Stimulated activated effector memory CD8-positive, alpha-beta T cell treated with anti-CD3 and anti-CD28 coated beads, Interleukin-12 subunit alpha, Interleukin-12 subunit beta, amount 100 ng/mL, for 72 hours (primary cell): ENCODE measurements at regions not wholly inside any gene's neighbourhood (a gene's known extent, or its start where the extent isn't known, plus 50 kb on each side); places are given as distances from the start of the nearest gene placed in this dataset.

Experiments used
- ATAC-seq: fragments of 150-1000 bp; cut with Tn5 transposase; 2 replicates; pipeline ENCODE4 v1.10.0; 2021
- DNase-seq, 2 donors: peaks; one replicate each; pipeline ENCODE4 v3.0.0; 2021 to 2022; ENCODE audit warnings: low spot score in 2 of 2
- H3K27ac Mint-ChIP-seq: one replicate; pipeline ENCODE4 v1.8.0; 2022; ENCODE audit warnings: mild to moderate bottlenecking, mixed read lengths
- H3K36me3 Mint-ChIP-seq: one replicate; pipeline ENCODE4 v1.8.0; 2022; ENCODE audit warnings: mild to moderate bottlenecking, mixed read lengths
- H3K4me1 Mint-ChIP-seq: one replicate; pipeline ENCODE4 v1.8.0; 2022; ENCODE audit warnings: mixed read lengths
- H3K4me3 Mint-ChIP-seq: one replicate; pipeline ENCODE4 v1.8.0; 2022; ENCODE audit warnings: mild to moderate bottlenecking, mixed read lengths
- H3K9me3 Mint-ChIP-seq: one replicate; pipeline ENCODE4 v1.8.0; 2022; ENCODE audit warnings: mixed read lengths

GRCh38 chr14:51562816-51563215 lies 88.9 kb upstream of the FRMD6 start:
- Mint-ChIP-seq H3K9me3 (no peaks in the 10 kb centered on the region), H3K4me3 (no peak overlapping the region), H3K36me3 (no peaks in the 10 kb centered on the region), H3K27ac (no peak overlapping the region), H3K4me1 (peaks cover 5% of the 10 kb centered on the region)
- no peak for ATAC-seq
- no peak for DNase-seq

GRCh38 chr14:51563560-51563959 lies 88.2 kb upstream of the FRMD6 start:
- Mint-ChIP-seq H3K27ac (no peak overlapping the region), H3K9me3 (no peaks in the 10 kb centered on the region), H3K4me1 (peaks cover 5% of the 10 kb centered on the region), H3K36me3 (no peaks in the 10 kb centered on the region), H3K4me3 (no peak overlapping the region)
- no peak for ATAC-seq
- no peak for DNase-seq

DNA sequence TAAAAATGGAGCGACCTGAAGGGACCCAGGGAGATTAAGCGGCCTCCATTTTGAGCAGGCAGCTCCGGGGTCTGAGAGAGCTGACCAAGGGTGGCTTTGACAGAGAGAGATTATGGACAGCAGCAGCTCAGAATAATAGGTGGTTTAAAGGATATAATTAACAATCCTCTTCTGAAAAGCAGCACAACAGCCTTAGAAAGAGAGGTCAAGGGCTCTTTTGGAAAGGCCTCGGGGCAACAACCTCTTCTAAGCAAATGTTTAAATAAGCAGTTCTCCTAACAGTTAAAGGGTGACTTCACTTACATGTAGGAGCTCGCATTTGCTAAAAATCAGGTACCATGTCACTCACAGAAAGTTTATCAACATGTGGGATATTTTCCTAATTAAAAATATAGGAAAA lies 87.2 kb upstream of the FRMD6 start:
- Mint-ChIP-seq H3K27ac (no peak overlapping the region), H3K36me3 (no peaks in the 10 kb centered on the region), H3K4me3 (no peak overlapping the region), H3K4me1 (peaks cover 5% of the 10 kb centered on the region), H3K9me3 (no peaks in the 10 kb centered on the region)
- ATAC-seq (no peak), DNase-seq (no peak)

- H3K4me1 Mint-ChIP-seq = peaks cover 5% of the 10 kb centered on the region
- H3K4me3 Mint-ChIP-seq = no peak overlapping the region
- no peaks in the 10 kb centered on the region for H3K9me3 Mint-ChIP-seq
- no peak for DNase-seq
- no peak for ATAC-seq
- H3K27ac Mint-ChIP-seq = no peak overlapping the region
- H3K36me3 Mint-ChIP-seq = no peaks in the 10 kb centered on the region
Measured at GRCh38 chr14:51564986-51565604, 86.6 kb upstream of the FRMD6 start.

- peak; percentile 78 for ATAC-seq
- peaks cover 5% of the 10 kb centered on the region for H3K4me1 Mint-ChIP-seq
- no peak overlapping the region for H3K27ac Mint-ChIP-seq
Measured at GRCh38 chr14:51566831-51567582, 84.7 kb upstream of the FRMD6 start.

DNA sequence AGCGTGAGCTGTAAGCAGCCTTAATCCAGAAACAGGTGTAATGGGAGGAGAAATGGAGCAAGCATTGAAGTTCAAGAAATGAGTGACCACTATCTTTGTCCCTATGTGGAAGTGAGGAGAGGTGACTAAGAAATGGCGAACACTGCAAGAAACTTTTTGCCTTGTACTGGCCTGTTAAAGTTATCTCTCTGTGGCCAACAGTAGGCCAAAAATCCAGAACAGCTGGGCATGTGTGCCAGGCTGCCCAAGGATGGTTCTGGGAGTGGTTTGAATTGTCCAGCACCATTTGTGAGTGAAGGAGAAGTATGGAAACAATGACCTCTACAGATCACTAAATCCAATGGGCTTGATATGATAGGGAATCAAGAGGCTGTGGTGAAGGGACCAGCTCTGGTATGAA lies 83.3 kb upstream of the FRMD6 start:
- DNase-seq (no peak), ATAC-seq (no peak)
- Mint-ChIP-seq H3K9me3 (no peaks in the 10 kb centered on the region), H3K4me3 (no peak overlapping the region), H3K36me3 (no peaks in the 10 kb centered on the region), H3K27ac (no peak overlapping the region), H3K4me1 (peaks cover 5% of the 10 kb centered on the region)

More at GRCh38 chr14:51566831-51567582, 84.7 kb upstream of the FRMD6 start:
- no peaks in the 10 kb centered on the region for H3K36me3 Mint-ChIP-seq
- no peak overlapping the region for H3K4me3 Mint-ChIP-seq
- DNase-seq = no peak
- H3K9me3 Mint-ChIP-seq = no peaks in the 10 kb centered on the region

DNA sequence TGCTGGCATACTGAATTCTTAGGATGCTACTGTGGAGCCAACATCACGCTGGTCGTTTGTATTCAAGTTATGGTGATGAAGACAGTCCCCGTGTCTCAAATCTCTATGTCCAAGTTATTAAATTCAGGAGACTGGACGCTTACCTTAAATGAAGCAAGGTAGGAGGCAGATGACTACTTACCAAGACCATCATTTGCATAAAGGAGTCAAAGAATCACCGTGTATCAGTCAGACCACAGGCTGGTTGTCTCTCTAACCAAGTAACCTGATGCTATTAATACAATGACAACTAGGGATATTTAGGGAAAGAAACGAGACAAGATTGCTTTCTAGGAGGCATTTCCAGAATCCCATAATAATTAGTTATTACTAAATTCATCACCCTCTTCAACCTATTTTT lies 78.1 kb upstream of the FRMD6 start:
- DNase-seq (no peak), ATAC-seq (no peak)
- no peaks in the 10 kb centered on the region for H3K4me1 Mint-ChIP-seq
- no peak overlapping the region for H3K27ac Mint-ChIP-seq
- no peaks in the 10 kb centered on the region for H3K9me3 Mint-ChIP-seq
- no peak overlapping the region for H3K4me3 Mint-ChIP-seq
- no peaks in the 10 kb centered on the region for H3K36me3 Mint-ChIP-seq

- no peak for DNase-seq
- Mint-ChIP-seq H3K4me1 (no peaks in the 10 kb centered on the region), H3K9me3 (no peaks in the 10 kb centered on the region), H3K27ac (no peak overlapping the region), H3K36me3 (no peaks in the 10 kb centered on the region), H3K4me3 (no peak overlapping the region)
- ATAC-seq = no peak
Measured at GRCh38 chr14:51574009-51574408, 77.7 kb upstream of the FRMD6 start.

GRCh38 chr14:51575349-51576116 lies 76.2 kb upstream of the FRMD6 start:
- Mint-ChIP-seq H3K4me3 (no peak overlapping the region), H3K9me3 (no peaks in the 10 kb centered on the region), H3K36me3 (no peaks in the 10 kb centered on the region), H3K4me1 (no peaks in the 10 kb centered on the region), H3K27ac (no peak overlapping the region)
- no peak for DNase-seq
- ATAC-seq = no peak

GRCh38 chr14:51576117-51576430 lies 75.6 kb upstream of the FRMD6 start:
- H3K4me3 Mint-ChIP-seq = no peak overlapping the region
- DNase-seq (no peak), ATAC-seq (no peak)
- no peak overlapping the region for H3K27ac Mint-ChIP-seq
- no peaks in the 10 kb centered on the region for H3K9me3 Mint-ChIP-seq
- no peaks in the 10 kb centered on the region for H3K36me3 Mint-ChIP-seq
- H3K4me1 Mint-ChIP-seq = no peaks in the 10 kb centered on the region

DNA sequence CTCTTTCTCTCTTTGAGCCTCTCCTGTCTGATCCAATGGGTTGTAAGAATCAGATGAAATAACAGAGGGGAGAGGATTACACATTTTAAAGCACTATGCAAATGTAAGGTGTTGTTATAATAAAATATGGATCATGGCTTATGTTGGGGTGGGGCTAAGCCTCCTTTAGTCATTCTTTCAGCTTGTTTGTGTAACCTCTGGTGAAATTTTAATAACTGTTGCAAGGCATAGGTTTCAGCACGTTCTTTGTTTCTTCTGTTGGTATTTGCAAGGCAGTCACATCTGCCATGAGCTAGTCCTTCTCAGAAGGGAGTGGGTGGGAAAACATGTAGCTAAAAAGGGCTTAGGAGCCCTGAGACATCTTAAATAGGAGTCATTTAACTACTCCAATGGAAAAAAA lies 74.8 kb upstream of the FRMD6 start:
- no peak for DNase-seq
- Mint-ChIP-seq H3K9me3 (no peaks in the 10 kb centered on the region), H3K36me3 (no peaks in the 10 kb centered on the region), H3K4me3 (no peak overlapping the region), H3K4me1 (no peaks in the 10 kb centered on the region), H3K27ac (no peak overlapping the region)
- no peak for ATAC-seq

DNA sequence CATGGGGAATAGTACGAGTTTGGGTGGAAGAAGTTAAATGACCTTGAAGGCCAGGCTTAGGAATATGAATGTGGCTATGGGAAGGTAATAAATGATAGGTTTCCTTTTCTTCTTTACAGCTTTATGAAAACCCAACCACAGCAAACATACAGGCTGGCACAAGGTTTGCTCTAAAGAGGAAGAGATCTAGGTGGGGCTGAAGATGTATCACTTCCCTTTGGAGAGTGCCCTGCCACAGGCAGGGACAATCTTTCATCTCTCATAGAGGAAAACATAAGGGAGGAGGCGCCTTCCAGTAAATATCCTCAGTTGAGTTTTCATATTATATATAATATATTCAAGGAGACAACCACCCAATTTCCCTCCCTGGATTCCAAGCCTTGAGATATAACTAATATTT lies 72.9 kb upstream of the FRMD6 start:
- no peak for DNase-seq
- no peak for ATAC-seq
- Mint-ChIP-seq H3K4me1 (no peaks in the 10 kb centered on the region), H3K4me3 (no peak overlapping the region), H3K27ac (no peak overlapping the region), H3K9me3 (no peaks in the 10 kb centered on the region), H3K36me3 (no peaks in the 10 kb centered on the region)

GRCh38 chr14:51581017-51581881 lies 70.5 kb upstream of the FRMD6 start:
- no peak for DNase-seq
- H3K36me3 Mint-ChIP-seq = no peaks in the 10 kb centered on the region
- no peak overlapping the region for H3K4me3 Mint-ChIP-seq
- ATAC-seq = no peak
- no peaks in the 10 kb centered on the region for H3K9me3 Mint-ChIP-seq
- H3K4me1 Mint-ChIP-seq = no peaks in the 10 kb centered on the region
- no peak overlapping the region for H3K27ac Mint-ChIP-seq

GRCh38 chr14:51582437-51582836 lies 69.3 kb upstream of the FRMD6 start:
- Mint-ChIP-seq H3K4me1 (no peaks in the 10 kb centered on the region), H3K27ac (no peak overlapping the region), H3K4me3 (no peak overlapping the region), H3K36me3 (no peaks in the 10 kb centered on the region), H3K9me3 (no peaks in the 10 kb centered on the region)
- DNase-seq (no peak), ATAC-seq (no peak)

DNA sequence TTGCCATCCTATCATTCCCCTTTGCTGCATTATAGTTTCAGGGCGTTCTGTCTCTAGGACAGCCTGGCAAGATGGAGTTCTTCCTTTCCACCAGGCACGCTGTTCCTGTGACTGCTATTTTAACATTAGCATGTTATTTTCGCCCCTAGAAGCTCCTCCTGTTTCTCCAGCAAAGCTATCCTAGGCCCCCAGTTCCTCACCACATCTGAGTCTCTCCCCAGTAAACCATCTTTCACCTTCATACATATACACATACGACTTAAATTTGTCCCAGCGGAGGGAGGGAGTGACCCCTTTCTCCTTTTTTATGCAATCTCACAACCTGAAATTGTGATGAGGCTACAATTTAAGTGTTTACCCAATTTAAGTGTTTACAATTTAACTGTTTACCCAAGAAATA lies 66.7 kb upstream of the FRMD6 start:
- Mint-ChIP-seq H3K4me1 (no peaks in the 10 kb centered on the region), H3K36me3 (no peaks in the 10 kb centered on the region), H3K9me3 (no peaks in the 10 kb centered on the region), H3K27ac (no peak overlapping the region), H3K4me3 (no peak overlapping the region)
- DNase-seq (no peak), ATAC-seq (no peak)
